BJ (cell line): ENCODE measurements at regions not wholly inside any gene's neighbourhood (a gene's known extent, or its start where the extent isn't known, plus 50 kb on each side); places are given as distances from the start of the nearest gene placed in this dataset.

ENCODE experiments used
- CTCF ChIA-PET: fragments of 350-600 bp; formaldehyde crosslinking; extraction: SDS; loops from one replicate; lab custom pipeline; 2021; ENCODE audit warnings: antibody characterized with exemption, inconsistent platforms; lab: Yijun Ruan, JAX
- POLR2A ChIA-PET: fragments of 300-600 bp; sonication (Branson Sonifier 250); formaldehyde crosslinking; extraction: SDS; loops from one replicate; lab custom pipeline; 2021; ENCODE audit warnings: antibody characterized with exemption; lab: Charles Lee
- DNase-seq: peaks from one replicate; pipeline ENCODE4 v3.0.0-alpha.2; 2011; ENCODE audit warnings: low read depth
- H3K27me3 ChIP-seq: 2 replicates; pipeline ENCODE4 v1.6.0; 2011; ENCODE audit warnings: low read length; ENCODE audit not compliant: control insufficient read depth, insufficient read depth
- H3K36me3 ChIP-seq: 2 replicates; pipeline ENCODE4 v1.5.1; 2011; ENCODE audit warnings: low read length; ENCODE audit not compliant: control insufficient read depth, insufficient read depth
- H3K4me3 ChIP-seq: 2 replicates; pipeline ENCODE4 v1.5.1; 2011; ENCODE audit warnings: low read depth, mild to moderate bottlenecking, control low read depth, low read length
- TF ChIP-seq, protein P1 (sequence below): IDR thresholded peaks from 2 replicates; pipeline ENCODE4 v1.5.1; 2011; ENCODE audit warnings: low read depth, mild to moderate bottlenecking, control low read depth, inconsistent platforms, low read length, moderate library complexity; ENCODE audit not compliant: insufficient read depth

DNA sequence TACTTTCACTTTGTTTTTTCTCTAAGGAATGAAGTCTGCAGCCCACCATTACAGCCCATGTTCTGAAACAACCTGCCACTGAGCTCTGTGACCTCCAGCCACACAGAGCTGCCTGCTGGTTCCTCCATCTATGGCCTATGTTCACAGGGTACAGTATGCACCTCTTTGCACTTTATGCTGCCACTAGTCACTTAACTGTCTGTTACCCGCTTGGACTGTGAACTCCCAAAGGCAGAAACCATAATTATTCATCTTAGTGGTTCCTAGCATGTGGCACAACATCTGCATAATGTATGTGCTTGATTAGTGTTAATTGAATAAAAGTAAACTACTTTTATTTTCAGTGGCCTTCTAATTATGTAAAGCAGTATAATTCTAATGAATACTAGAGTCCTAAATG lies 95.5 kb upstream of the BET1 start:
- TF ChIP-seq, protein P1, sequence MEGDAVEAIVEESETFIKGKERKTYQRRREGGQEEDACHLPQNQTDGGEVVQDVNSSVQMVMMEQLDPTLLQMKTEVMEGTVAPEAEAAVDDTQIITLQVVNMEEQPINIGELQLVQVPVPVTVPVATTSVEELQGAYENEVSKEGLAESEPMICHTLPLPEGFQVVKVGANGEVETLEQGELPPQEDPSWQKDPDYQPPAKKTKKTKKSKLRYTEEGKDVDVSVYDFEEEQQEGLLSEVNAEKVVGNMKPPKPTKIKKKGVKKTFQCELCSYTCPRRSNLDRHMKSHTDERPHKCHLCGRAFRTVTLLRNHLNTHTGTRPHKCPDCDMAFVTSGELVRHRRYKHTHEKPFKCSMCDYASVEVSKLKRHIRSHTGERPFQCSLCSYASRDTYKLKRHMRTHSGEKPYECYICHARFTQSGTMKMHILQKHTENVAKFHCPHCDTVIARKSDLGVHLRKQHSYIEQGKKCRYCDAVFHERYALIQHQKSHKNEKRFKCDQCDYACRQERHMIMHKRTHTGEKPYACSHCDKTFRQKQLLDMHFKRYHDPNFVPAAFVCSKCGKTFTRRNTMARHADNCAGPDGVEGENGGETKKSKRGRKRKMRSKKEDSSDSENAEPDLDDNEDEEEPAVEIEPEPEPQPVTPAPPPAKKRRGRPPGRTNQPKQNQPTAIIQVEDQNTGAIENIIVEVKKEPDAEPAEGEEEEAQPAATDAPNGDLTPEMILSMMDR = no peak
- ChIA-PET CTCF (interaction anchor here (0.5 to 0.9 kb wide), 2 partner anchors 10 to 123 kb away, joined by 3 read pairs; no protein-coding TSS in a partner anchor), POLR2A (no interaction called here)
- no peaks in the 10 kb centered on the region for H3K27me3 ChIP-seq
- no peak for DNase-seq
- H3K4me3 ChIP-seq = no peak overlapping the region
- no peaks in the 10 kb centered on the region for H3K36me3 ChIP-seq

DNA sequence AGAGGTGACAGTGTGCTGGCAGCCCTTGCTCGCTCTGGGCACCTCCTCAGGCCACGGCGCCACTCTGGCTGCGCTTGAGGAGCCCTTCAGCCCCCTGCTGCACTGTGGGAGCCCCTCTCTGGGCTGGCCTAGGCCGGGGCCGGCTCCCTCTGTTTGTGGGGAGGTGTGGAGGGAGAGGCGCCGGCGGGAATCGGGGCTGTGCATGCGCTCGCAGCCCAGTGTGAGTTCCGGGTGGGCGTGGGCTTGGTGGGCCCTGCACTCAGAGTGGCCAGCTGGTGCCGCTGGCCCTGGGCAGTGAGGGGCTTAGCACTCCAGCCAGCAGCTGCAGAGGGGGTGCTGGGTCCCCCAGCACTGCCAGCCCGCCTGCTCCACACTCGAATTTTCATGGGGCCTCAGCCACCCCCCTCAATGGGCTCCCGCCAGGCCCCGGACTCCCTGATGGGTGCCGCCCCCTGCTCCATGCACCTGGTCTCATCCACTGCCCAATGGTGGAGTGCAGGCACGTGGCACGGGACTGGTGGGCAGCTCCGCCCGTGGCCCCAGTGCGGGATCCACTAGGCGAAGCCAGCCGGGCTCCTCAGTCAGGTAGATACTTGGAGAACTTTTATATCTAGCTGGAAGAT lies 96.7 kb upstream of the BET1 start:
- H3K27me3 ChIP-seq = no peaks in the 10 kb centered on the region
- H3K36me3 ChIP-seq = no peaks in the 10 kb centered on the region
- CTCF ChIA-PET = interaction anchor here (0.9 kb wide), 1 partner anchor 9 kb away, joined by 3 read pairs; no protein-coding TSS in a partner anchor
- no peak for DNase-seq
- TF ChIP-seq, protein P1 = no peak
- H3K4me3 ChIP-seq = no peak overlapping the region
- POLR2A ChIA-PET = no interaction called here

DNA sequence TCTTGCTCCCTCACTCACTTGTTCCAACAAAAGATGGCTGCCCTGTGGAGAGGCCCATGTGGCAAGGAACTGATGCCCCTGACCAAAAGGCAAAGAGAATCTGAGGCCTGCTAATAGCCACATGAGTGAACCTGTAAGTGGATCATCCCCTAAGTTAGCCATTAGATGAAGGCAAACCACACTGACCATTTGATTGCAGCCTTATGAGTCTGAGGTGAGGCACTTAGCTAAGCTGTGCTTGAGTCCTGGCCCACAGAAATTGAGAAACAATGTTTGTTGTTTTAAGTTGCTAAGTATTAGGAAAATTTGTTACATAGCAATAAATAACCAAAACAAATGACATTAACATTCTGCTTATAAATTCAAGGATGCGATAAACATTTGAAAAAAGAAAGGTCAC lies 100.1 kb upstream of the BET1 start:
- no peak for DNase-seq
- POLR2A ChIA-PET = no interaction called here
- Histone ChIP-seq H3K27me3 (no peaks in the 10 kb centered on the region), H3K4me3 (no peak overlapping the region), H3K36me3 (no peaks in the 10 kb centered on the region)
- CTCF ChIA-PET = no interaction called here
- TF ChIP-seq, protein P1 = no peak

DNA sequence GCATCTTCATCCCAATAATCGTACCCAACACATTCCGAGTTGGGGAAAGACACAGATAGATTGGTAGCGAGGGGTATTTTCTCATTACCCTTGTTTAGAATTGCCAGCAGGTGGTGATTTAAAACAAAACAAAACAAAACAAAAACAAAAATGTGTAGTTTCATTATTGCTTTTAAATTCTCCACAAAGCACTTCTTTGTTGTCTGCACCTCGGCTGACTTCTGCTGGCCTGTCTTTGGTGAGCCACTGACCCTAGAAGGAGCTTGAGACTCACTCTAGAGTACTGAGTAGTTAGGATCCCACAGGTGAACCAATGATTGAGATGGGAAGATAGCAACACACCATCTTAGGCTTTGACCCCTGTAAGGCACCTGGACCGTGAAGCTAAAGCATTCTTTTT lies 105.4 kb upstream of the BET1 start:
- no peaks in the 10 kb centered on the region for H3K27me3 ChIP-seq
- POLR2A ChIA-PET = no interaction called here
- TF ChIP-seq, protein P1 = no peak
- no peak for DNase-seq
- CTCF ChIA-PET = interaction anchor here (1.3 to 1.4 kb wide), 2 partner anchors 9 to 23 kb away, joined by 3 to 4 read pairs; no protein-coding TSS in a partner anchor
- no peaks in the 10 kb centered on the region for H3K36me3 ChIP-seq
- H3K4me3 ChIP-seq = no peak overlapping the region

DNA sequence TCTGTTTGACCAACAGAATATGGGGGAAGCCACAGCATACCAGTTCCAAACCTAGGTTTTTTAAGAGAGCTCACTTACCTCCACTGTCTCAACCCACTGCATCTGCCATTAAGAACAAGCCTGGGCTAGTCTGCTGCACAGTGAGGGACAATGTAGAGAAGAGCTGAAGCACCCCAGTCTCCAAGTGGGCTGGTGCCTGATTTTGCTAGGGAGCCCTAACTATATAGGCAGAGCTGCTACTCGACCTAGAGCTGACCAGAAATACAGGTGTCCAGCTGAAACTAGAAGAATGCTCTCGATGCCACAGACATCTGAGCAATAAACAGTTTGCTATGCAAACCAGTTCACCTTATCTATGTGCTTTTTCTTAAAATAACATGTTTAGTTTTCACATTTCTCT lies 106.9 kb upstream of the BET1 start:
- Histone ChIP-seq H3K27me3 (no peaks in the 10 kb centered on the region), H3K36me3 (no peaks in the 10 kb centered on the region), H3K4me3 (no peak overlapping the region)
- POLR2A ChIA-PET = no interaction called here
- TF ChIP-seq, protein P1 = no peak
- CTCF ChIA-PET = no interaction called here
- DNase-seq = no peak
